Activated CD8-positive, alpha-beta memory T cell treated with anti-CD3 and anti-CD28 coated beads for 24 hours (primary cell): ENCODE measurements at regions not wholly inside any gene's neighbourhood (a gene's known extent, or its start where the extent isn't known, plus 50 kb on each side); places are given as distances from the start of the nearest gene placed in this dataset.
"Not testable (repeated sequence)": the region's sequence is repeated elsewhere in the genome, so short reads cannot be mapped to it uniquely, and the experiment has no call there.

Experiments
- DNase-seq: peaks from one replicate; pipeline ENCODE4 v3.0.0-alpha.2; 2020

GRCh38 chr10:124206616-124207015 is 113.2 kb upstream of the CHST15 start:
- DNase-seq, result peak; percentile 17

- DNase-seq, result peak; percentile 13
Observed at GRCh38 chr10:124205432-124205831, 112.0 kb upstream of the CHST15 start.

DNA sequence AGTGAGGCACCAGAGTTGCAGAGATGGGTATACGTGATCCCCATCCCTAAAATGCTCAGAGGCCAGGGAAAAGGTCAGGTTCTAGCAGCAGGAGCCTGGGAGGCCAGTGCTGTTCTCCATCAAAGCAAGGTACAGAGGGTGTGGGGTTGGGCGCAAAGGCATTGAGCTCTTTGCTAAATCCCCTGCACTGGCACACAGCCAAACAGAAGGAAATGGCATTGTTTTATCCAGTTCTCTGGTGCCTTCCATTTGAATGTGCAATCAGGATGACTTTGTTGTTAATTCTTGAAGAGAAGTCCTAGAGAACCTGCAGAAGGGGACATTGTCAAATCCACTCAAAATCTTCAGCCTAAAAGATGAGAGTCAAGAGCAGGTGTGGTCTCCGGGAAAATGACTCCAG is 111.3 kb upstream of the CHST15 start:
- no peak for DNase-seq

- DNase-seq, result no peak
Observed at GRCh38 chr10:124200011-124200410, 106.6 kb upstream of the CHST15 start.

DNA sequence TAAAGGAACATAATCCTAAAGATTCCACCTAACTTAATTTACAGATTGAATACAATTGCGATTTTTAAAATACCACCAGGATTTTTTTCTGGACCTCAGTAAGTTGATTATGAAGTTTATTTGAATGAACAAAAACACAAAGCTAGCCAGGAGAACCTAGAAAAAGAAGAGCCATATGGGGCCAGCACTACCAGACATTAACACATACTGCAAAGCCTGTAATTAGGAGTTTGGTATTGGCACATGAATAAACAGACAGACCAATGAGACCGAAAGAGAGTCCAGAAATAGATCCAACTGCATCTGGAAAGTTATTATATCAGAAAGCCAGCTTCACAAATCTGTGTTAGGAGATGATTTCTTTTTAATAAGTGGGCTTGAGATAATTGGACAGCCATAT is 105.5 kb upstream of the CHST15 start:
- DNase-seq, result no peak

DNA sequence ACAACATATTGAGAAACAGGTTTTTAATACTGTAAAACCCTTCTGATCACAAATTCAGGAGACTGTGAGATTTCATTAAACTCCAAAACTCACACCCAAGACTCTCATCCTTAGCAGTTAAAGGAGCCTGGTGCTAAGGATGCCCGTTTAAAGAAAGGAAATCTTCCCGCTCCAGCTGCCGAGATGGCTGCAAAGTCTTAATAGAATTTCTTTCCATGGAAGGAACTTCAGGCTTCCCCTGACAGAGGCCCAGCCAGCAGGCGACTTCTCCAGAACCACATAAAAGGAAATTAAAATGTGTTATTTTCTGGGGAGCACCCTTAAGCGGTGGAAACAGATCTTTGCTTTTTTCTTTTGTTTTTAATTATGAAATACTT is 104.7 kb upstream of the CHST15 start:
- no peak for DNase-seq

- DNase-seq, result no peak
Observed at GRCh38 chr10:124197371-124198124, 104.2 kb upstream of the CHST15 start.

GRCh38 chr10:124196659-124197058 is 103.3 kb upstream of the CHST15 start:
- DNase-seq, result no peak

DNA sequence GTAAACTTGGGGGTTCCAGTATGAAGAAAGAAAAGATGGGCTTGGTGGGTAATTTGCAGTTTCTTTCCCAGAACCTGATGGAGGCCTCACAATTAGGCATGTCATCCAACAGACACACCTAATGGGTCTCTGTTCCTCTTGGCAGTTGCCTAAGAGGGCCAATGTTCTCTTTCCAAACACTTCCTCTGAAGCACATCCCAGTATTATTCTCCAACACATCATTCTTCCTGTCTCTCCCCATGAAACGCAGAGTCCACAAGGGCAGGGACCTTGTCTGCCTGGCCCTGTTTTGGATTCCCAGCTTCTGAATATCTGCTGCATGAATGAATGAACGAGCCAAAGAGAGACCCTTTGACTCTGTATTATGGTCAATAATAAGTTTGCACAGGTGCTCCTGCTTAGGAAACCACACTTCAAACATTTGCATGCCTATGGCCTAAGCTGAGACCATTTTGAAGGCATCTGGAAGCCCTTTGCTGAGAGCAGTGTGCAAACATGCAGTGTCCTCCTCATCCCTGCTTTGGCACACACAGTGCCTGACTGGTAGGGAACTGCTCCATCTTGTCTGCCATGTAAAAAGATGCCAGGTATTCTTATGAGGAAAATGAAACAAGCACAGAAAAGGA is 100.9 kb upstream of the CHST15 start:
- no peak for DNase-seq

- DNase-seq, result no peak
Observed at GRCh38 chr10:124193309-124193696, 99.9 kb upstream of the CHST15 start.

DNA sequence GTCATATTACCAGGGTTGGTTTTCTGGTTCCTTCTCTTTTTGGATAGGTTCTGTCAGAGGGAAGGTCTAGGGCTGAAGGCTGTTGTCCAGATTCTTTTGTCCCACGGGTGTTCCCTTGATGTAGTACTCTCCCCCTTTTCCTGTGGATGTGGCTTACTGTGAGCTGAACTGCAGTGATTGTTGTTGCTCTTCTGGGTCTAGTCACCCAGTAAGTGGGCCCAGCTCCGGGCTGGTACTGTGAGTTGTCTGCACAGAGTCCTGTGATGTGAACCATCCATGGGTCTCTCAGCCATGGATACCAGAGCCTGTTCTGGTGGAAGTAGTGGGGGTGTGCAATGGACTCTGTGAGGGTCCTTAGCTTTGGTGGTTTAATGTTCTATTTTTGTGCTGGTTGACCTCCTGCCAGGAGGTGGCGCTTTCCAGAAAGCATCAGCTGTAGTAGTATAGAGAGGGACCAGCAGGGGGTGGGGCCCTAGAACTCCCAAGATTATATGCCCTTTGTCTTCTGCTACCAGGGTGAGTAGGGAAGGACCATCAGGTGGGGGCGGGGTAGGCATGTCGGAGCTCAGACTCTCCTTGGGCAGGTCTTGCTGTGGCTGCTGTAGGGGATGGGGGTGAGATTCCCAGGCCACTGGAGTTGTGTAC is 99.4 kb upstream of the CHST15 start:
- not testable (repeated sequence) for DNase-seq

DNA sequence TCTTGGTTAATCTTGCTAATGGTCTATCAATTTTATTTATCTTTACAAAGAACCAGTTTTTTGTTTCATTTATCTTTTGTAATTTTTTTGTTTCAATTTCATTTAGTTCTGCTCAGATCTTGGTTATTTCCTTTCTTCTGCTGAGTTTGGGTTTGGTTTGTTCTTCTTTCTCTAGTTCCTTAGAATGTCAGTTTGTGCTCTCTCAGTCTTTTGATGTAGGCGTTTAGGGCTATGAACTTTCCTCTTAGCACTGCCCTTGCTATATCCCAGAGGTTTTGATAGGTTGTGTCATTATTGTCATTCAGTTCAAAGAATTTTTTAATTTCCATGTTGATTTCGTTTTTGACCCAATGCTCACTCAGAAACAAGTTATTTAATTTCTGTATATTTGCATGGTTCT is 97.1 kb upstream of the CHST15 start:
- not testable (repeated sequence) for DNase-seq

DNA sequence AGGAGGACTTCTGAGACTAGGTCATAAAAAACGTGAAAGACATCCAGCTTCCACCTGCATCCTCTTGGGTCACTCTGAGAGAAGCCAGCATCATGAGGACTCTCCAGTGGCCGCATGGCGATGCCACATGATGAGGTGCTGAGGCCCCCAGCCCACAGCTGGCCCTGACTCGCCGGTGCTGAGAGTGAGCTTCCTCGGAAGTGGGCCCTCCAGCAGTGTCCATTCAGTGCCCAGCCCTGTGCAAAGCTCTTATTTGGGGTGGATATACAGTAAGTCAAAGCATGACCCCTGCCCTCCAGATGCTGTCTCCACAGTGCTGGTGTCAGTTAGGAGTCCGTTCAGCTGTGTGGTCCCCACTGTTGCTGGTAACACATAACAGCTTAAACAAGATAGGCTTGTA is 93.6 kb upstream of the CHST15 start:
- no peak for DNase-seq

- DNase-seq, result peak; percentile 21
Observed at GRCh38 chr10:124185084-124185483, 91.7 kb upstream of the CHST15 start.

- no peak for DNase-seq
Observed at GRCh38 chr10:124184208-124184830, 90.9 kb upstream of the CHST15 start.

DNA sequence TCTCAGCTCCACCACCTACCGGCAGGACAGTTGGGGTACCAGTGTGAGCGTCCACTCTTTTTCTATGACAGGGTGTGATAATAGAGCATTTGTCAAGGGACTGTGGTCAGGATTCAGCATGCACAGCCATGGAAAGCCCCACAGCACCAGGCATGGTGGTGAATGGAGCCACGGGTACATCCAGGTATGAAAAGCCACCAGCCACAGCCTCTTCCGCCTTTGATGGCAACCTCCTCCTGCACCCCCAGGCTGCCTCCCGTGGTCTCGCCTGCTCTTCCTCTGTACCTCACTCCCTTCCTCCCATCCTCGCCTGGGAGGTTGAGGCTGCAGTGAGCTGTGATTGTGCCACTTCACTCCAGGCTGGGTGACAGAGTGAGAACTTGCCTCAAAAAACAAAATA is 90.2 kb upstream of the CHST15 start:
- no peak for DNase-seq

DNA sequence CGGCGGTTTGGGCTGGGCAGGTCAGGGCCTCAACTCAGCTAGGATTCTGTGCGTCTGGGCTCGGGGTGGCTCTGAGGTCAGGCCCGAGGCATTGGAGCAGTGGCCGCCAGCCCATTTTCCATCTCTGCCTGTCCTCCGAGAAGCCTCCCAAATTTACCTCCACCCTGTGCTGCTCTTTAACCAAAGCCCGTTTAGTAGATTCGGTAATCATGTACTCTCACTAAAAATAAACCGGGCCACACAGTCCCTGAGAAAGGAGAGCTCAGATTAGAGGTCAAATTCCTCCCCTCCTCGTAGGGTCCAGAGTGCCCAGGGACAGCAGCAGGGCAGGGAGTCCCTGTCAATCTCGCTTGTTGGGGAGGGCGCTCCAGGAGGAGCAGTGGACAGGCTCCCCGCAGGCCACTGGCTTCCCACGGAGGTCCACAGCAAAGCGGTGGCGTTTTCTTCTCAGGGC is 88.7 kb upstream of the CHST15 start:
- no peak for DNase-seq

- no peak for DNase-seq
Observed at GRCh38 chr10:124181656-124182055, 88.3 kb upstream of the CHST15 start.

DNA sequence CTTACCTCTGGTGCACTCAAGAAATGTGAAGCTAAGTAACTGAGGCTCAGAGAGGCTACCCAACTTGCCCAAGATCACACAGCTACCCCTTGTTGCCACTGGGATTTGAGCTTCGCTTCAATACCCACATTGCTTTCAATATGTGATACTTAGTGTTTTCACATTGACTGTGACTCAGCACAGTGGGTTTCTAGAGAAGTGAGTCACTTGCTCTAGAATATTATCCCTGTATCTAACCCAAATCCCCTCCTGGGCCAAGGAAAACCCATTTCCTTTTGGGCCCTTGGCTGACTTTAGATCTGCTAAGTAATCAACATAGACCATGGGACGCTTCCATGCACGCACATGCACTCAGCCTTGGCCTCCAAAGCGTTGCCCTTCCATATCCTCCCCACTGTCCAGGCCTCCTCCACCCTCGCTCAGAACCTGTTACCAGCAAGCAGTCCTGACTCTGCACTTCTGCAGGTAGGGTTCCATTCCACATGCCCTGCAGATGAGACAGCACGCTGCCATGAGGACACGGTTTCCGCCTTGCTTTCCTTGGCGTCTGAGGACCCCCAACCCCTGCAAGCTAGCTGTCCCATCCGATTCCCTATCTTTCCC is 87.7 kb upstream of the CHST15 start:
- no peak for DNase-seq

- no peak for DNase-seq
Observed at GRCh38 chr10:124180044-124180745, 86.8 kb upstream of the CHST15 start.

DNA sequence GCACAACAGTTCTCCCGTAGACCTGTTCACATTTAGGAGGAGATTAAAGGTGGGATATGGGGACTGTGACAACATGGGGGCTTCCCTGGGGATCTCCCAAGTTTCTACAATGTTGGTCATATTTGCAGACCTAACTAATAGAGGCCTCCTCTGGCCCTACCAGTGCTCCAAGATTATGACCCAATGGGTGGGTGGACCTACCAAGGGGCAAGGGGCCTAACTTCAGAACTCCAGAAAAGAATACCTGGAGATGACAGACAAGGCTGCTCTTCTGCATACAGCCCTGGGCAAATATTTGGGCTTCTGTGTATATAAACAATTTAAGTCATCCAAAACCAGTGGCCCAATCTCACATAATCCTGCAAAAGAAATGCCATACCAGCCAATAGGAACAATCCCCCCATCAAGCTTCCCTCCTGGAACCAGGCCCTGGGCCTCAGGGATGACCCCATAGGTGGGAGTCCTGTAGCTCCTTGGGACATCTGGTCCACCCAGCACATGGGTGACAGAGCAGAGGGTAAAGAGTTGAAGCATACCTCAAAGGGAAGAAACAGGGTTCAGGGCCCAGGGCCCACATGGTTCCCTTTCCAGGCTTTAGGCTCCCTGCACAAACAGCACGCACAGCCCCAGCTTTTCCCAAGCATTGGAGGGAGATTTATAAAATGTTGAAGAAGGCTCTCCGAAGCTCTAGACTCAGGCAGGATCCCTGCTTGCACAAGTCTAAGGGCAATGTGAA is 86.1 kb upstream of the CHST15 start:
- DNase-seq, result no peak

GRCh38 chr10:124177180-124177518 is 83.8 kb upstream of the CHST15 start:
- no peak for DNase-seq
